Activated naive CD8-positive, alpha-beta T cell treated with anti-CD3 and anti-CD28 coated beads for 36 hours (primary cell): ENCODE measurements at regions not wholly inside any gene's neighbourhood (a gene's known extent, or its start where the extent isn't known, plus 50 kb on each side); places are given as distances from the start of the nearest gene placed in this dataset.
"Not testable (repeated sequence)": the region's sequence is repeated elsewhere in the genome, so short reads cannot be mapped to it uniquely, and the experiment has no call there.

Source experiments
- DNase-seq: peaks from one replicate; pipeline ENCODE4 v3.0.0; 2021
- H3K27ac Mint-ChIP-seq: one replicate; pipeline ENCODE4 v1.8.0; 2022; ENCODE audit warnings: mild to moderate bottlenecking, moderate library complexity, mixed read lengths
- H3K27me3 Mint-ChIP-seq: one replicate; pipeline ENCODE4 v1.8.0; 2022; ENCODE audit warnings: mild to moderate bottlenecking, mixed read lengths
- H3K36me3 Mint-ChIP-seq: one replicate; pipeline ENCODE4 v1.8.0; 2021; ENCODE audit warnings: mild to moderate bottlenecking, mixed read lengths
- H3K4me1 Mint-ChIP-seq: one replicate; pipeline ENCODE4 v1.8.0; 2021; ENCODE audit warnings: mixed read lengths
- H3K4me3 Mint-ChIP-seq: one replicate; pipeline ENCODE4 v1.8.0; 2022; ENCODE audit warnings: mild to moderate bottlenecking, moderate library complexity, mixed read lengths
- H3K9me3 Mint-ChIP-seq: one replicate; pipeline ENCODE4 v1.8.0; 2022; ENCODE audit warnings: mixed read lengths

DNA sequence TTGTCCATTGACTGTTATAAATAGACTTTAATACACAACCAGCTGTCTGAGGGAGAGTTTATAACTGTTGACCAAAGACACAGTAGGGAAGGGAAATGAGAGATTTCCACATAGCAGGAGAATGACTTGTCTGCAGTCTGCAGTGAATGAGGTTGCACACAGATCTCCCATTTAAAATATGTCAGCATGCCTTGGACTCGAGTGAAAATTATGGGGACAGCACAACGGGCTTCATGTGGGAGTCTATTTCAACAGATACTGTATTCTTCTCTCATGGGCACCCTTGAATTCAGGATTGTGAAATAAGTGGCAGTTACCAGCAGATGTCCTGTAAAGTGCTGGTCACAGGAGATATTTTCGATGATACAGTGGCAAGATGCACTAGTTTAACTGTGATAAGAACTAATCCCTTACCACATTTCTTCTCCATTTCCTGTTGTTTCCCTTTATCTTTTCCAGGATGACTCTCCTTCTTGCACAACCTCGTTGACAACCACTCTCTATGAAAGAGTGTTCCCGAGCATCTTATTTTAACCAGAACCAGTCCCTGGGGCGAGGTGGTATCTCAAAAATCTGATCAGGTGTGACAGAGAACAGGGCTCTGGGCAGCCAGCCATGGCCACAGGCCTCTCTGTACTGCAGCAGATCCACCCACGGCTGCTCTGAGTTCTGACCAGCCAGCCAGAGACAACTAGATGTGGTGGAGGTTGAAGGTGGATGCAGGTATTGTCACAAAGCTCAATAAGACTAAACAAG lies 51.5 kb upstream of the MAP3K1 start:
- no peak overlapping the region for H3K4me3 Mint-ChIP-seq
- no peaks in the 10 kb centered on the region for H3K36me3 Mint-ChIP-seq
- H3K4me1 Mint-ChIP-seq, result peaks cover 5% of the 10 kb centered on the region
- DNase-seq, result no peak
- no peaks in the 10 kb centered on the region for H3K27me3 Mint-ChIP-seq
- H3K9me3 Mint-ChIP-seq, result no peaks in the 10 kb centered on the region
- H3K27ac Mint-ChIP-seq, result no peak overlapping the region

DNA sequence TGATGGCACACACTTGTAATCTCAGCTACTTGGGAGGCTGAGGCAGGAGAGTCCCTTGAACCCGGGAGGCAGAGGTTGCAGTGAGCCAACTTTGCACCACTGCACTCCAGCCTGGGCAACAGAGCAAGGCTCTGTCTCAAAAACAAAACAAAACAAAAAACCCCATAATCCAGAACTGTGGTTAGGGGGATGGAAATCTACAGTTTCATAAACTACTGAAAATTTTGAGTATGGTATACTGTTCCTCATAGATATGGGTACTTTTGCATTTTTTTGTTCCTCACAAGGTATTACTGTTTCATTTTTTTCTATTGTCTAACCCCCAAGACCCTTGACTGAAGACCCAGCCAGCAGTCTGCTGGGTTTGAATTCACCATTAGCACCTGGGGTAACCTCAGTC lies 52.2 kb upstream of the MAP3K1 start:
- H3K9me3 Mint-ChIP-seq, result no peaks in the 10 kb centered on the region
- H3K36me3 Mint-ChIP-seq, result no peaks in the 10 kb centered on the region
- peaks cover 5% of the 10 kb centered on the region for H3K4me1 Mint-ChIP-seq
- no peak for DNase-seq
- H3K27me3 Mint-ChIP-seq, result no peaks in the 10 kb centered on the region
- H3K27ac Mint-ChIP-seq, result no peak overlapping the region
- H3K4me3 Mint-ChIP-seq, result no peak overlapping the region

DNA sequence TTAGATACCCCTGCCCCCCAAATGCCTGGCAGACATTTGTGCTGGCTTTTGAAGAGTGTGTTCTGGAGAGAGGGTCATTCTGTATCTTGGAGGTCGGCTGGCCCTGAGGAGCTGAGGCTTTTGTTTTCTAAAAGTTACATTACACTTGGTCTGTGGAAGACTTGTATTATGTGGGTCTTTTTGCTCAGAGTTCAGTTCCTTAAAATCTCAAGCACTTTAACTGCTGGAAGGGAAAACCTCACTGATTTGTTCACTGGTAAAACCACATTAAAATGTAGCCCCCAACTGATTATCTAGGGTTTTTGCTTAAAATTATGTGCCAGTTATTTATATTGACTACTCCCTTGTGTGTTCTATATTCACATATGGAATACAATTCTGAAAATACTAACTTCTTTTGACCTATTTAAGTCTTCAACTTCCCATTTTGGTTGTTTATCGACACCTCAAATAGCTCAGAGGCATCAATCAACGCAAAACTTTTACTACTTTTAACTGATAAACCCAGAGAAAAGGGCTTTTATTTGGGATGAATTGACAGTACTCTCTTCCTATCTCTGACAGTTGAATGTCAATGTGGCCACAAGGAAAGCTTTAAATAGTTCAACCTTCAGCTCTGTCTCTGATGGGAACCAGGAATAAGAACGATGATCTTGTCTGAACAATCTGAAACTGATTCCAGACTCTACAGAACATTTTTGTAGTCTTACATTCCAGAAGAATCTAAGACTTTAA lies 54.0 kb upstream of the MAP3K1 start:
- no peaks in the 10 kb centered on the region for H3K27me3 Mint-ChIP-seq
- no peak overlapping the region for H3K27ac Mint-ChIP-seq
- peaks cover 5% of the 10 kb centered on the region for H3K4me1 Mint-ChIP-seq
- no peaks in the 10 kb centered on the region for H3K36me3 Mint-ChIP-seq
- no peak overlapping the region for H3K4me3 Mint-ChIP-seq
- no peaks in the 10 kb centered on the region for H3K9me3 Mint-ChIP-seq
- DNase-seq, result no peak

DNA sequence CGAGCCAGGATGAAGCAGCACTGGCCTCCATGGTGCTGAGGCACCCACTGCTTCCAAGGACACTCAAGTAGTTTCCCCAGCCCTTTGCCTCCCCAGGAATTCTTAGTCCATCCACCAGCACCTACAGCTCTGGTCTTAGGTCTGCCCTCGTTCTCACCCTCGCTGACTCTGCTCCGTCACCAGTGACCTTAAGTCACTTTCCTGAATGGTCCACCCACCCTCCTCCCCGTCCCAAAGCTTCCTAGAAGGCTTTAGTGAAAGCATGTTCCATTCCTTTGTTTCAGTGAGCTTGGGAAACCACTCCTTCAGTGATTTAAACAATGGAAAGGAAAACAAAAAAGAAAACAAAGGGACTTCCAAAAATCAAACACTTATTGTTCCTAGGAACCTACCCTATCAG lies 54.6 kb upstream of the MAP3K1 start:
- no peak for DNase-seq
- H3K4me3 Mint-ChIP-seq, result no peak overlapping the region
- H3K36me3 Mint-ChIP-seq, result no peaks in the 10 kb centered on the region
- no peaks in the 10 kb centered on the region for H3K27me3 Mint-ChIP-seq
- H3K27ac Mint-ChIP-seq, result no peak overlapping the region
- no peaks in the 10 kb centered on the region for H3K9me3 Mint-ChIP-seq
- peaks cover 5% of the 10 kb centered on the region for H3K4me1 Mint-ChIP-seq

DNA sequence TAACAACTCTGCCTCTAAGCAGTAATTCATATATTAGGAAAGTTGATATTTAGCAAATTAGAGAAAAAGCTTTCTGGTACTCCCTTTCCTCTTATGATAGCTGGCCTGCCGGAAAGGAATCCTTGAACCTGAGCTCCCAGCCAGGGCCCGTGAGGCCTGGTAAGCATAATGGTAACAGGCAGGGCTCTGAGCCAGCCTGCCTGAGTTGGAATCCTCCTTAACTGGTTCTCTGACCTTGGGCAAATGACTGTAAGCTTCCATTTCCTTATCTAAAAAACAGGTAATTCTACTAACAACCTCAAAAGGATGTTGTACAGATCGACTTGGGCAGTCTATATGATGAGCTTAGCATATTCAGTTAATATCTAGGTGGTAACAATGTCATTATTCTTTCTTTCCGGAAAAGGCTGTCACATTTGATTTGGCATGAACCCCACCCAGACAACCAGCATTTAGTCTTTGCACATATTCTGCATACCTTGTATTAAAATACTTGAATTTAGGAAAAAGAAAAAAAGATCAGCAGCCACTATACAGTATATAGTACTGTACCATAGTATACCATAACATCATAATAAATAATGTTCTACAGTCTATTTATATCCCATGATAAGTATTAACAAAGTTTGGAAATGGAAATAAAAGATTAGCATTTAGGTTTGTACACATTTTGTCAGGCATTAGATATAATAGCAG lies 55.7 kb upstream of the MAP3K1 start:
- Mint-ChIP-seq H3K27me3 (no peaks in the 10 kb centered on the region), H3K4me1 (peaks cover 5% of the 10 kb centered on the region), H3K27ac (no peak overlapping the region), H3K4me3 (no peak overlapping the region), H3K9me3 (no peaks in the 10 kb centered on the region), H3K36me3 (no peaks in the 10 kb centered on the region)
- no peak for DNase-seq

DNA sequence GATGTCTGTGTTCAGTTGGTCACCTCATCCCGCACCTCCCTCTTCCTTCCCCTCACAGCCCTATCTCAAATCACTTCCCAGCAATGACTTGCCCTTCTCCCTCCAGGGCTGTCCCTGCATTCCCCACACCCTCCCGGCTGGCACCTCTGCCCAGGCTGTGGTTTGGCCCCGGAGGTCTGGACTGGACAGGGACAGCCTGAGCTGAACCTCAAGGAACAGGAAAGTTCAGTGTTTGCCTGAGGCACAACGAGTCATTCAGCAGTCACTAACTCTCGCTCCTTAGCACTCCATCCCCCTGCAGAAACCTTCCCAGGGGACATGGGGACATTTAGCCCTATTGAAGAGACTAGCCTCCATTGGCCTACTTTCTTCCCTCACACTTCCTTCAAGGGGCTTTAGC lies 58.3 kb upstream of the MAP3K1 start:
- H3K36me3 Mint-ChIP-seq, result no peaks in the 10 kb centered on the region
- H3K4me3 Mint-ChIP-seq, result no peak overlapping the region
- H3K4me1 Mint-ChIP-seq, result no peaks in the 10 kb centered on the region
- no peak for DNase-seq
- H3K27me3 Mint-ChIP-seq, result no peaks in the 10 kb centered on the region
- H3K27ac Mint-ChIP-seq, result no peak overlapping the region
- H3K9me3 Mint-ChIP-seq, result no peaks in the 10 kb centered on the region

DNA sequence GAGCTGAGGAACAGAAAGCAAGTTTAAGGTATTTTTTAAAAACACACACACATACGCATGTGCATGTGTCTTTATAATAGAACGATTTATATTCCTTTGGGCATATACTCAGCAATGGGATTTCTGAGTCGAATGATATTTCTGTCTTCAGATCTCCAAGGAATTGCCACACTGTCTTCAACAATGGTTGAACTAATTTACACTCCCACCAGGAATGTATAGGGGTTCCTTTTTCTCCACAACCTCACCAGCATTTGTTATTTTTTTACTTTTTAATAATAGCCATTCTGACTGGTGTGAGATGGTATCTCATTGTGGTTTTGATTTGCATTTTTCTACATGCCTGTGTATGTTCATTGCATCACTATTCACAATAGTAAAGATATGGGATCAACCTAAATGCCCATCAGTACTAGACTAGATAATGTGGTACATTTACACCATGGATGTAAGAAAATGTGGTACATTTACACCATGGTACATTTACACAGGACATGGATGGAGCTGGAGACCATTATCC lies 60.3 kb upstream of the MAP3K1 start:
- no peak overlapping the region for H3K4me3 Mint-ChIP-seq
- no peak for DNase-seq
- H3K27me3 Mint-ChIP-seq, result no peaks in the 10 kb centered on the region
- H3K36me3 Mint-ChIP-seq, result no peaks in the 10 kb centered on the region
- H3K4me1 Mint-ChIP-seq, result no peaks in the 10 kb centered on the region
- no peaks in the 10 kb centered on the region for H3K9me3 Mint-ChIP-seq
- no peak overlapping the region for H3K27ac Mint-ChIP-seq

DNA sequence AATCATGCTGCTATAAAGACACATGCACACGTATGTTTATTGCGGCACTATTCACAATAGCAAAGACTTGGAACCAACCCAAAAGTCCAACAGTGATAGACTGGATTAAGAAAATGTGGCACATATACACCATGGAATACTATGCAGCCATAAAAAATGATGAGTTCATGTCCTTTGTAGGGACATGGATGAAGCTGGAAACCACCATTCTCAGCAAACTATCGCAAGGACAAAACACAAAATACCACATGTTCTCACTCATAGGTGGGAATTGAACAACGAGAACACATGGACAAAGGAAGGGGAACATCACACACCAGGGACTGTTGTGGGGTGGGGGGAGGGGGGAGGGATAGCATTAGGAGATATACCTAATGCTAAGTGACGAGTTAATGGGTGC lies 61.8 kb upstream of the MAP3K1 start:
- H3K36me3 Mint-ChIP-seq, result not testable (repeated sequence)

DNA sequence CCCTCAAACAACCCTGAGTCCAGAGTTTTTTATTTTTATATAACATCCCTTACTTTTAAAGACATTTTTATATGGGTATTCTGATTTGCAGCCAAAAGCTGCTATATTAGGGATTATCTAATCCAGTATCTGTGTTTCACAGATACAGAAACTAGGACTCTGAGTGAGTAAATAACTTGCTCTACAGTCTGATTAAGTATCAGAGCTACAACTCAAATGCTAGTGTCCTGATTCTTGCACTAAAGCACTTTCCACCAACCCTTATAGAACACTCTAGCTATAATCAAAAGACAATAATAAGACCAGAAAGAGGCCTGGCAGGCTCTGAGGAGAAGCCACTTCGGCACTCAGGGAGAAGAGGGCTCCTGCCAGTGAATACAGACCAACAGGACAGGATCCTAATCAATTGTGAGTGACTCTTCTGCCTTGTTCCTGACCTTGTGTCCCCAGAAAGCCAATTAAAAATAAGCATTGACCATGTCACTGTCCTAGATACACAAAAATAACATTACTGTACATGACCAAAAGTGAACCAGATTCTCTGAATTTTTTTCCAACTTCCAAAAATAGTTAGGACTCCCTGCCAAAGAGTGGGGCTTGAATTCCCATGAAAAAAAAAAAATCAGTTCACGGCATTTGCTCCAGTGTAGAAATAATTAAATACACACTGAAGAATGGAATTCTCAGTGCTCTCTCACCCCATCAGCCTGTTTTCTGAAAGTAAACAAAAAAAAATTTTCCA lies 63.6 kb upstream of the MAP3K1 start:
- no peak for DNase-seq
- no peaks in the 10 kb centered on the region for H3K27me3 Mint-ChIP-seq
- no peaks in the 10 kb centered on the region for H3K4me1 Mint-ChIP-seq
- H3K27ac Mint-ChIP-seq, result no peak overlapping the region
- H3K36me3 Mint-ChIP-seq, result no peaks in the 10 kb centered on the region
- H3K4me3 Mint-ChIP-seq, result no peak overlapping the region
- no peaks in the 10 kb centered on the region for H3K9me3 Mint-ChIP-seq

More for the DNA sequence above, 61.8 kb upstream of the MAP3K1 start:
- not testable (repeated sequence) for DNase-seq, H3K27me3 Mint-ChIP-seq, H3K4me1 Mint-ChIP-seq, H3K4me3 Mint-ChIP-seq, H3K27ac Mint-ChIP-seq, H3K9me3 Mint-ChIP-seq

DNA sequence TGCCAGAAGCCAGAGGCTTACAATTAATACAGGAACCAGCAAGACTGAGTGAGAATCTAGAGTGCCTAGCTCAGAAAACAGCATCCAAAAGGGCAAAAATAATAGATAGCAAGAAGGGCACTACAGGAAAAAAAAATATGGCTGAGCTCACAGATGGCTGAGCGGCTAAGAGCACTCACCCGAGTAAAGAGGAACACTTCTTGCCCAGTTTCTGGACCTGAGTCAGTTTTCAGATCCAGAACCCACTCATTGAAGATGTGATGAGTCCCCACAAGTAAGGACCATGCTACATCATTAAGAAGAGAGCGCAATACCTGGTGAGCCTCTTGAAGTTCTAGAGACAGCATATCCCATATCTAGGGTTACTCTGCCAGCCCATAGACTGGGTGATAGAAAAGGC lies 65.5 kb upstream of the MAP3K1 start:
- H3K4me1 Mint-ChIP-seq, result no peaks in the 10 kb centered on the region
- no peak overlapping the region for H3K4me3 Mint-ChIP-seq
- no peak overlapping the region for H3K27ac Mint-ChIP-seq
- DNase-seq, result no peak
- H3K9me3 Mint-ChIP-seq, result no peaks in the 10 kb centered on the region
- H3K36me3 Mint-ChIP-seq, result no peaks in the 10 kb centered on the region
- H3K27me3 Mint-ChIP-seq, result no peaks in the 10 kb centered on the region

DNA sequence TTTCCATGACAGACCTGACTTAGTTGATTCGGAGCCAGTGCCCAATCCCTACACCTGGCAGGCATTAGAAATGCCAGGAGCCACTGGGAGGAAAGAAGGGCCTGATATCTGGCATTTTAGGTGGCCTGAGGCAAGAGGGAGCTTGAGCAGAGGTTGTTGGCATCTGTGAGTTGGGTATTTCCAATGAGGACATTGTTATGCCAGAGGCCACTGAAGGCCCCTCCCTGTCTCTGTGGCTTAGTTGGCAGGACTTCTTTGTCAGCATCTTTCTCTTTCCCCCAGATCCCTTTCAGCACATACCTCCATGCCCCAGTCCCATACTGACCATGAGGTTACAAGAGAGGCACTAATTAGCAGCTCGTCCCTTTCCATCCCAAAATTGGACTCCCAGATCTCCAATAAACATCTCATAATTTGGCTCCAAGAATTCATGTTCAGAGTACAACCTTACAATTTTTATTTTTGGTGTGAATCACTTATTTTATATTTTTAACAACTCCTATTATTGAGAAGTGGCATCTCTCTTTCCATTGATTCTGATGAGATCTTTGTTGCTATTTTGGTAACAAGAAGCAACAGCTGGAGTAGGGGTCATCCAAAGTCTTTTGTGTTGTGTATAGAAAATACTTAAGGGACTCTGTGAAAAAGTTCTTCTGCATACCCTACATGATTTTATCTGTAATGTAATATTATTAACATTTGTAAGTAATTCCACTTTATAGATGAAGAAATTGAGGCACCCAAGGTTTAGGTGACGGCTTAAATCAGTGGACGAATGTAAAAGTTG lies 68.6 kb upstream of the MAP3K1 start:
- no peaks in the 10 kb centered on the region for H3K9me3 Mint-ChIP-seq
- H3K36me3 Mint-ChIP-seq, result no peaks in the 10 kb centered on the region
- H3K4me1 Mint-ChIP-seq, result no peaks in the 10 kb centered on the region
- H3K4me3 Mint-ChIP-seq, result no peak overlapping the region
- H3K27me3 Mint-ChIP-seq, result no peaks in the 10 kb centered on the region
- H3K27ac Mint-ChIP-seq, result no peak overlapping the region
- DNase-seq, result no peak

DNA sequence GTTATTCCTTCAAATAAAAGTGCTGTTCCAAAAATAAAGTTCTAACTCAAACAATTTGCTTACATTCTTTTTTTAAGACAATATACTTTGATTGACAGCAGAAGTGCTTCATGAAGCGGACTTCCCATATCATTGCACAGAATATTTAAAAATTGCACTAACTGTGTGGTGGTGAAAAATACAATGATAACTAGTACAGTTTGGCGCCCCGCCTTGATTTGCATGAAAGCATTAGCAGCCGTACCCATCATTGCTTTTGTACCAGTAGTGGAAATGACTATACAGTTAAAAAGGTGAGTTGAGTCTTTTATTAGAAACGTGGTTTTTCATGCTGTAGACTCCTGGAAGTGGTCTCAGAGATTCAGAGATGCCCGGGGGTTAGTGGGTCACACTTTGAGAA lies 69.5 kb upstream of the MAP3K1 start:
- H3K36me3 Mint-ChIP-seq, result no peaks in the 10 kb centered on the region
- DNase-seq, result no peak
- no peaks in the 10 kb centered on the region for H3K27me3 Mint-ChIP-seq
- H3K4me1 Mint-ChIP-seq, result no peaks in the 10 kb centered on the region
- H3K9me3 Mint-ChIP-seq, result no peaks in the 10 kb centered on the region
- no peak overlapping the region for H3K4me3 Mint-ChIP-seq
- no peak overlapping the region for H3K27ac Mint-ChIP-seq

DNA sequence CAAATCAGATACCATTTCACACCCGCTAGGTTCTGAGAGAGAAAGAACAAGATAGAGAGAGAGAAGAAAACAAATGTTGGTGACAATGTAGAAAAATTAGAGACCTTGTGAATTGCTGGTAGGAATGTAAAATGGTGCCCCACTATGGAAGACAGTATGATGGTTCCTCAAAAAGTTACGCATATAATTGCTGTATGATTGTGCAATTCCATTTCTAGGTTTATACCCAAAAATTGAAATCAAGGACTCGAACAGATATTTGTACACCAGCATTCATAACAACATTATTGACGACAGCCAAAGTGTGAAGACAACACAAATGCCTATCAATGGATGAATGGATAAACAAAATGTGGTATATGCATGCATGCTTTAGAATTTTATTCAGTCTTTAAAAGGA lies 74.5 kb upstream of the MAP3K1 start:
- no peak overlapping the region for H3K27ac Mint-ChIP-seq
- H3K4me1 Mint-ChIP-seq, result peaks cover 19% of the 10 kb centered on the region
- DNase-seq, result no peak
- H3K4me3 Mint-ChIP-seq, result no peak overlapping the region
- no peaks in the 10 kb centered on the region for H3K27me3 Mint-ChIP-seq
- H3K9me3 Mint-ChIP-seq, result peaks cover 4% of the 10 kb centered on the region
- no peaks in the 10 kb centered on the region for H3K36me3 Mint-ChIP-seq

DNA sequence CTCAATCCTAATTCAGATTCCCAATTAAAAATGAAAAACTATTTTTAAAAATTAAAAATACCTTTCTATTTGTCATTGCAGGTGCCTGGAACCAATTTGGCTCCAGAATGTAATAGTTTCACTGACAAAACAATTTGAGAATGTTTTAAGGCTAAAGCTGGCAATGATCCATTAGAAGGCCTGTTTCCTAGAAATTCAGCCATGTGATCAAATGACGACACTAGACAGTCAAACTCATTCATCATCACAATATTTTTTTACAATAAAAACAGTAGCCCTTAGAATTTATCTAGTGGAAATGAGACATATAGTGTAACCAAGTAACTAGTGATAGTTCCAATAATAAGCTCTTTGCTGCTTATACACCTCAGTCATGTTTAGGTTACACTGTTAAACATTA lies 75.4 kb upstream of the MAP3K1 start:
- H3K9me3 Mint-ChIP-seq, result peaks cover 4% of the 10 kb centered on the region
- H3K4me1 Mint-ChIP-seq, result peaks cover 23% of the 10 kb centered on the region
- no peak overlapping the region for H3K27ac Mint-ChIP-seq
- no peak overlapping the region for H3K4me3 Mint-ChIP-seq
- no peaks in the 10 kb centered on the region for H3K27me3 Mint-ChIP-seq
- H3K36me3 Mint-ChIP-seq, result no peaks in the 10 kb centered on the region
- no peak for DNase-seq
